ENCODE measurements at regions not wholly inside any gene's neighbourhood (a gene's known extent, or its start where the extent isn't known, plus 50 kb on each side); places are given as distances from the start of the nearest gene placed in this dataset.

- CTCF ChIA-PET (ENCODE audit: partially characterized antibody): interaction anchor here (1.0 to 1.7 kb wide), 3 partner anchors 8 to 11 kb away, joined by 3 to 5 read pairs (median 4); no protein-coding TSS in a partner anchor
- no peak overlapping the region for H2BK15ac ChIP-seq (ENCODE audit: low read length)
- no peak overlapping the region for H4K5ac ChIP-seq (ENCODE audit: insufficient read length, low read depth, low read length)
- WGBS, 2 experiments (ENCODE audit: extremely low coverage in 1 of 2, insufficient coverage in 1 of 2, insufficient read length in 1 of 2, insufficient replicate concordance in 2 of 2, low coverage in 1 of 2, low lambda C conversion rate in 2 of 2, missing lambda C conversion rate in 1 of 2): 89% methylated on average over 5 of the region's 5 CpGs; no CpG with 5 or more reads in 1 of the 2 experiments
- H3K4me1 ChIP-seq (replicated peaks in 1 of 4; ENCODE audit: control insufficient read depth in 3 of 4, insufficient read depth in 4 of 4, low read length in 3 of 4): peaks cover 0 to 2% (median 0%) of the 10 kb centered on the region in 4 experiments; a peak in 2 of 7 replicates
- H3K79me1 ChIP-seq (ENCODE audit: low read depth, low read length): no peaks in the 10 kb centered on the region
- H3K36me3 ChIP-seq (ENCODE audit: control insufficient read depth in 2 of 4, insufficient read depth in 4 of 4, low read length in 3 of 4): no peaks in the 10 kb centered on the region
- H2BK20ac ChIP-seq (ENCODE audit: low read length): no peak overlapping the region
- H4K91ac ChIP-seq (replicated peaks; ENCODE audit: insufficient read length, low read length): no peak overlapping the region
- H3K9me3 ChIP-seq (ENCODE audit: insufficient read depth in 2 of 2, low read depth in 1 of 2, low read length in 1 of 2): no peaks in the 10 kb centered on the region
- H3K27me3 ChIP-seq (replicated peaks in 1 of 4; ENCODE audit: control insufficient read depth in 3 of 4, extremely low read depth in 1 of 4, insufficient read depth in 3 of 4, low read length in 3 of 4): no peaks in the 10 kb centered on the region
- H3K4ac ChIP-seq (replicated peaks; ENCODE audit: insufficient read length, low read depth, low read length): no peak overlapping the region
- H2BK5ac ChIP-seq (ENCODE audit: low read depth, low read length): no peak overlapping the region
- no peak overlapping the region for H4K8ac ChIP-seq (ENCODE audit: extremely low read depth, insufficient read depth, low read length)
- no peaks in the 10 kb centered on the region for H3K79me2 ChIP-seq (ENCODE audit: control insufficient read depth in 1 of 2, insufficient read depth in 2 of 2, low read length in 2 of 2)
- no peaks in the 10 kb centered on the region for H4K20me1 ChIP-seq (replicated peaks in 1 of 2; ENCODE audit: control insufficient read depth in 1 of 2, insufficient read depth in 2 of 2, low read length in 2 of 2)
- no peaks in the 10 kb centered on the region for H3K23me2 ChIP-seq (ENCODE audit: low read depth, low read length)
- DNase-seq (ENCODE audit: low read depth in 1 of 2, low spot score in 2 of 2) (no peak), FAIRE-seq (no peak)
- H3K4me3 ChIP-seq (ENCODE audit: extremely low read depth in 1 of 4, insufficient read depth in 2 of 4, low read depth in 3 of 4, low read length in 4 of 4): no peak overlapping the region
- no peak overlapping the region for H2BK120ac ChIP-seq (replicated peaks; ENCODE audit: low read depth, low read length)
- POLR2A ChIA-PET (ENCODE audit: partially characterized antibody): no interaction called here
- no peak overlapping the region for H3K56ac ChIP-seq (replicated peaks; ENCODE audit: insufficient read length, low read depth, low read length)
- no peak overlapping the region for H3K4me2 ChIP-seq (ENCODE audit: insufficient read depth in 1 of 2, low read depth in 2 of 2, low read length in 2 of 2)
- no peak overlapping the region for H3K14ac ChIP-seq (ENCODE audit: insufficient read length)
- H2BK12ac ChIP-seq (ENCODE audit: low read depth, low read length): no peak overlapping the region
- no peak overlapping the region for H2AFZ ChIP-seq (ENCODE audit: low read length)
- no peak overlapping the region for H3K23ac ChIP-seq (ENCODE audit: insufficient read length)
- no peak overlapping the region for H3K9ac ChIP-seq (replicated peaks in 1 of 4; ENCODE audit: extremely low read depth in 1 of 4, low read depth in 3 of 4, low read length in 3 of 4)
- no peak overlapping the region for H2AK5ac ChIP-seq (ENCODE audit: low read depth, low read length)
- H3K27ac ChIP-seq (ENCODE audit: low read depth, low read length): no peak overlapping the region
- H3K18ac ChIP-seq (ENCODE audit: extremely low read depth, low read length): no peak overlapping the region
- no peak for TF ChIP-seq BCL11A (IDR thresholded peaks at IDR 0.05; ENCODE audit: low read depth in 2 of 2, low read length in 2 of 2)
- no peak for TF ChIP-seq PHF8 (conservative IDR thresholded peaks at IDR 0.05; ENCODE audit: low read depth, low read length)
- TF ChIP-seq ASH2L (IDR thresholded peaks at IDR 0.05; ENCODE audit: low read length): no peak
- no peak for TF ChIP-seq POU5F1 (IDR thresholded peaks at IDR 0.05; ENCODE audit: low read depth, low read length)
- TF ChIP-seq CBX8 (IDR thresholded peaks at IDR 0.05; ENCODE audit: borderline replicate concordance, low read depth, low read length): no peak
- no peak for TF ChIP-seq CBX5 (IDR thresholded peaks at IDR 0.05; ENCODE audit: low read depth, low read length)
- no peak for TF ChIP-seq CTCF (IDR thresholded peaks at IDR 0.05; ENCODE audit: control extremely low read depth in 1 of 3, insufficient read depth in 1 of 3, low read depth in 1 of 3, low read length in 3 of 3)
- no peak for TF ChIP-seq TAF7 (optimal IDR thresholded peaks at IDR 0.05; ENCODE audit: borderline replicate concordance, low read depth, low read length)
- no peak for TF ChIP-seq SP4 (IDR thresholded peaks at IDR 0.05; ENCODE audit: low read length)
- no peak for TF ChIP-seq BACH1 (IDR thresholded peaks at IDR 0.05; ENCODE audit: low read length)
Observed at GRCh38 chr20:10949930-10950783, 276.4 kb upstream of the JAG1 start.

Measured in H1 (cell line).